ENCODE measurements at regions not wholly inside any gene's neighbourhood (a gene's known extent, or its start where the extent isn't known, plus 50 kb on each side); places are given as distances from the start of the nearest gene placed in this dataset.
A peak's percentile ranks its signal among the peaks of the same experiment; 100 is the strongest.

- DNase-seq (ENCODE audit: low read depth in 2 of 3, low spot score in 2 of 3), result no peak
Observed at GRCh38 chr11:128302425-128303186, 284.8 kb downstream of the ETS1 start.

DNA sequence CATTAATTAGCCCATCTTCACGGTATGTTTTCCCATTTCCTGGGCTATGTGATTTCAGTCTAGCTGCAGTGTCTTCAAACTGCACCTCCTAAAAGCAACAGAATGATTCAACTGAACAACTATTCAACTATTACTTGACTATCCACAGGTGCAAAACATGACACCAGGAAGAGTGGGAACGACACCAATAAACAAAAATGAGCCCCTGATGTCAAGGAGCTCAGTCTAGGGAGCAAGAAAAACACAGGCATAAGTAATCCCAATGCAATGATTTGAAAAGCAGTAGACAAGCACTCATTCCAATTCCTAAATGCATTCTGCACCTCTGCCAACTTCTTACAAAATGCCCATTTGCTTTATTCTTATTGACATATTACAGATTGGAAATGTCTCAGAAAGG lies 285.6 kb downstream of the ETS1 start:
- DNase-seq (ENCODE audit: low read depth in 2 of 3, low spot score in 2 of 3), result no peak

GRCh38 chr11:128300785-128301184 lies 286.6 kb downstream of the ETS1 start:
- no peak for DNase-seq (ENCODE audit: low read depth in 2 of 3, low spot score in 2 of 3)

GRCh38 chr11:128299132-128299726 lies 288.1 kb downstream of the ETS1 start:
- no peak for DNase-seq (ENCODE audit: low read depth in 2 of 3, low spot score in 2 of 3)

GRCh38 chr11:128298271-128298670 lies 289.1 kb downstream of the ETS1 start:
- DNase-seq (ENCODE audit: low read depth in 2 of 3, low spot score in 2 of 3), result no peak

GRCh38 chr11:128297805-128298204 lies 289.6 kb downstream of the ETS1 start:
- no peak for DNase-seq (ENCODE audit: low read depth in 2 of 3, low spot score in 2 of 3)

- no peak for DNase-seq (ENCODE audit: low read depth in 2 of 3, low spot score in 2 of 3)
Observed at GRCh38 chr11:128297091-128297651, 290.2 kb downstream of the ETS1 start.

DNA sequence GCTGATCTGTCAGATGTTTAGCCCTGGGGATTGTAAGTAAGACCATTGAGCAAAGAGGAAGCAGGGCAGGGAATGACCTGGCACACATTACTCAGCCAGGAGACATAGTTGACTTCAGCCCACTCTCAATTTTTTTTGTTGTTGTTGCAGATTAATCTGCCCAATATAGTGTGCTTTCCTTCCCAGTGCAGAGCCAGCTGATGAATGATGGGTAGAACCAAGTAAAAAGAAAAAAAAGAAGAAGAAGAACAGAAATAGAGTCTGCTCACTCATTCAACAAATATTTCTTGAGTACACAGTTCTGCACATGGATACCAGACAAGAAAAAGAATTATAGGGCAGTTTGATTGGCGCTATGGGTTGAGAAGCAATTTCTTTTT lies 292.7 kb downstream of the ETS1 start:
- no peak for DNase-seq (ENCODE audit: low read depth in 2 of 3, low spot score in 2 of 3)

DNA sequence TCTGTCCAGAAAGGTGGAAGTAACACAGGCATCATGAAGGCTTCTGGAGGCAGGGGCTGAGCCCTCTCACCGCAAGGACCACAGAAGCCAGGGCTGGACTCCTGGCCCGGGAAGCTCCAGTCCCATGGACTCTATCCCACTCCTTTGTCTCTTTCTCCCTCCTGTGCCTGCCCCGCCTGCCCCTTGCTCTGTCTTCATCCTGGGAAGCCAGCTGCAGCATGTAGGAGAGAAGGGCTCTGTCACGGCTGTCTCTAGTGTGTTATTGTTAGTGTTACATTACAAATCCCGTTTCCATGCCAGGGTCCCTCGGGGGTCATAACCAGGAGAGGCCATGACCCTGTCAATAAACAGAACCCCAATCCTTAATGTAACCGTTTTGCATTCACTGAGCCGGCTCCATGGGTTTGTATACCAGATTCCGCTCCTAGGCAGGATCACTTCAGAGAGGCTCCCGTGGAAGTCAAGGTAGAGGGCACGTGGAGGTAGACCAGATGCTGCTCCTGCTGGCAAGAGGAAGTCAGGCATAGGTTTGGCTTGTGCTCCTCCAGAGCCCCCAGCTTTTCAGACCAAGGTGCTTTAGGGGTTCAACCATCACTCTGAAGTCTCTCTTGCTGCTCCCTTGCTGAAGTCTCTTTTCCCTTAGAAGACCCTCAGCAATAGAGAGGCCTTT lies 293.2 kb downstream of the ETS1 start:
- no peak for DNase-seq (ENCODE audit: low read depth in 2 of 3, low spot score in 2 of 3)

- DNase-seq (ENCODE audit: low read depth in 2 of 3, low spot score in 2 of 3), result no peak
Observed at GRCh38 chr11:128291835-128292234, 295.5 kb downstream of the ETS1 start.

DNA sequence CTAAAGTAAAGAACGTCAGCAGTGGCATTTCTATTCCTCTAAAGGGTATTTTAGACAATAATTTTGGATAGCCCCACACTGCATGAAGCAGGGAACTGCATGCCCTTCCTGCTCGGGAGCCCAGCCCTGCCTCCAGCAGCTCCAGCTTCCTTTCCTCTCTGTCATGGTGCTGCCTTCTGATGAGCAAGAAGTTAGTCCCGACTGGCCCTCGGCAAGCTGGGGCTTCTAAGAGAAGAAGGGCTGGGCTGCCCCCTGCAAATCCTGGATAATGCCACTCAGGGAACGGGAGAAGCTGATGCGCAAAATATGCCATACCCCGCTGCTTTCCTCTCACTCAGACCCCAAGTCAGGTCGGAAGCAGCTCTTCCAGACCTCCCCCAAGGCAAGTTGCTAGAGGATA lies 296.4 kb downstream of the ETS1 start:
- DNase-seq (ENCODE audit: low read depth in 2 of 3, low spot score in 2 of 3), result no peak

DNA sequence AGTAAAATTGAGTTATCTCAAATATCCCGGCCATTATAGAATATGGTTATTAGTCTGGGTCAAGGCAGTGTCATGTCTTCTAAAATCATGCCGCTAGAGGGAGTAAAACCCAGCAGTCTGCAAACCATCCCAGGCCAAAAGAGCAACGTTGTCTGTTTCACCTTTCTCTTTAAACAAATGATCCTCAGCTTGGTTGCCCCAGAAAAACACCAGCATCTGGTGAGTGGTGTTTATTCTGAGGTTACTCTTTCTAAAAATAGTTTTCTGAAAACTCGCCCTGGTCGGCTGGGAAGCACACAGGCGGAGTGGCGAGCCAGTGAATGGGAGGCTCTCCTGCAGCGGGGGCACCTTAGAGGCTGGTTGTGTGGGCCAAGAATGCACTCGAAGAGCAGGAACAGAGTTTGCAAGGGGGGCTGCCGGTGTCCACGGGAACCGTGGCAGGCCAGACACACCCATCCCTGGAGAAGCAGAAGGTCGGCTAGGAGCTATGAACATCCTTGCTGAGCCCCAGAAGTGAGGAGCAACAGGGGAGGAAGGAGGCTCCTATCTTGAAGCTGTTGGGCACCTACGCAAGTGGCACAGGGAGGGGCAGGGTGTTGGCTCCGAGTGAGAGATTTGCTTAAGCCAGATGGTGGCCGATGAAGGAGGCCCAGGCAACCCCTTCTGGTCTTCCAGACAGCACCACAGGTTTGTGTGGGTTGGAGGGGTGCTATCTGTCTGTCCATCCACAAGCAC lies 297.1 kb downstream of the ETS1 start:
- DNase-seq (ENCODE audit: low read depth in 2 of 3, low spot score in 2 of 3), result peak; percentile 58 to 60 (median 60)

GRCh38 chr11:128289048-128289447 lies 298.3 kb downstream of the ETS1 start:
- DNase-seq (ENCODE audit: low read depth in 2 of 3, low spot score in 2 of 3), result no peak

GRCh38 chr11:128288368-128288767 lies 299.0 kb downstream of the ETS1 start:
- DNase-seq (ENCODE audit: low read depth in 2 of 3, low spot score in 2 of 3), result no peak

- DNase-seq (ENCODE audit: low read depth in 2 of 3, low spot score in 2 of 3), result no peak
Observed at GRCh38 chr11:128285321-128285720, 302.0 kb downstream of the ETS1 start.

- DNase-seq (ENCODE audit: low read depth in 2 of 3, low spot score in 2 of 3), result no peak
Observed at GRCh38 chr11:128284634-128285033, 302.7 kb downstream of the ETS1 start.

- no peak for DNase-seq (ENCODE audit: low read depth in 2 of 3, low spot score in 2 of 3)
Observed at GRCh38 chr11:128283451-128283850, 303.9 kb downstream of the ETS1 start.

DNA sequence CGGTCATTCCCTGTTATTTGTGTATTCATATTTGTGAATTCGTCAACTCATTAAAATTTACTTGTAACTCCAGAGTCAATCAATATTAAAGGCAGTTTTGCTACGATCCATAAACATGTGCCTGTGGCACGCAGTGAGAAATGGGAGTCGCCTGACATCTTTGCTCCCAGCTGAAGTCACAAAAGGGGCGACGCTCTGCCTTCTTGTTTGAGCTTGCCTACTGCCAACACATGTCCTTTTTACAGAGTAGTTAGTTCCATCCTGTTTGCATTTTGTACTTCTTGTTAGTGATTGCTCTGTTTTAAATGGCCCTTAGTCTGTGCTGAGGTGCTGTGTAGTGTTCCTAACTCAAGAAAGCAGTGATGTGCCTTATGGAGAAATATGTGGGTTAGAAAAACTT lies 305.3 kb downstream of the ETS1 start:
- no peak for DNase-seq (ENCODE audit: low read depth in 2 of 3, low spot score in 2 of 3)

GRCh38 chr11:128279866-128280265 lies 307.5 kb downstream of the ETS1 start:
- DNase-seq (ENCODE audit: low read depth in 2 of 3, low spot score in 2 of 3), result no peak

DNA sequence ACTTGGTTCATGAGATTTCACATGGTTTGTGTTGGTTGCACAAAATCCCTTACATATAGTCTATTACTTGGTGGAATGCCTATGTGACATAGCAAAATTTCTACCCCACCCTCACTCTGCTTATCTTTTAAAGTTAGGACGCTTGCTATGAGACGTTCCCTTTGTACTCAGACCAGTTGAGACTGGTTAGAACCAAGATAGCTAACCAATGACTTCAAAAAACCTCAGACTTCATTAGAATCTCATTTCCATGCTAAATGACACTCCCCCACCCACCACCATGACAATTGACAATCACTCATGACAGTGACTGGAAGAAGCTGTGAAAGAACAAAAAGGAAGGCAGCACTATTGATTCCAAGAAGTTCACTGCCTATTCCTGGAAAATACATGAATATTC lies 313.6 kb downstream of the ETS1 start:
- no peak for DNase-seq (ENCODE audit: low read depth in 2 of 3, low spot score in 2 of 3)

GRCh38 chr11:128271401-128271800 lies 316.0 kb downstream of the ETS1 start:
- no peak for DNase-seq (ENCODE audit: low read depth in 2 of 3, low spot score in 2 of 3)
